ENCODE measurements at regions not wholly inside any gene's neighbourhood (a gene's known extent, or its start where the extent isn't known, plus 50 kb on each side); places are given as distances from the start of the nearest gene placed in this dataset.

DNA sequence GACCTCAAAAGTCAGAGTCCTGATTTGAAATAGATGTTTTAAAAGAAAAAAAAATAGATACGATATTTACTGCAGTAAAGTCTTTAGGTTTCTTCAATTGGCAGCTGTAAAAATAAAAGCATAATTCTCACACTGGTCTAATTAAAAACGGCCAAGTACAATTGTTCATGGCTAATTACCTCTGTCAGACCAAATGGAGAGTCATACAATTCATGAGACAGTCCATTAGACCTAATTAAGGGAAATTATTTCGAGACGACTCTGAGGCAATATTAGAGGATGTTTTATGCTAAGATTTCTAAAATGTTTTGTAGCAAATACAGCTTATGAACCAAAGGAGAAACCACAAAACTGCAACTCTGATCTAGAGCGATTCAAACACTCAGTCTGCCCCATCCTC, 131.3 kb downstream of the PHLDA1 start:
- DNase-seq = no peak

DNA sequence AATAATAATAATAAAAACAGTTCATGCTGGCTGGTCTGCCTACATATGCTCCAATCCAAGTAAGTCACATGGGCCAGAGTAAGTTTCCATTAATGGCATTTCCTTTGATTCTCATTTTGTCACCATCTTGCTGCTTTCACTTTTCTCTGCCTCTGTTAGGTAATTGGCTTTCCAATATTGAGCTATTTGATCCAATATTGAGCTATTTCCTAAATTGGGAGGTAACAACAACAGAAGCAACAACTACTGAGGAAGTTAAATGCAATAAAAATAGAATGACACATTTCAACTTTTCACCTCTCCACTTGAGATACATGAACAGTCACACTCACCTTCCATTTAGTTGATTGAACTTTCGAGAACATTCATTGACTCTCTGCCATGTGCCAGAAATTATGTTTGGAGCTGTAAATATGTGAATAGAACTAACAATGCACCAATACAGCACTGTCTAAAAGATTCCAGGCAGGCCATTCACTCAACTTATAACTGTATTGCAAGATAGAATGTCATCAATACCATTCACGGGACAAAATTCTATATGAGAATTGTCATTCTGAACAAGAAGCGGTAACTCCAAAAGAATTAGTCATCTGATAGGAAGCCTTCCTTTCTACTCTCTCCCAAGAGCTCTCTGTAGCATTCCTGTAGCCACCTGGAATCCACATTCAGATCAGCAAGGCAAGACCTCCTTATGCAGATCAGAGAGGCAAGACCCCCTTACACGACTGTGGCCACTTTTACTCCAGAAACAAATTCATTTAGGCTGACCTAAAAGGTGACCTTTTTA, 136.4 kb downstream of the PHLDA1 start:
- no peak for DNase-seq

DNA sequence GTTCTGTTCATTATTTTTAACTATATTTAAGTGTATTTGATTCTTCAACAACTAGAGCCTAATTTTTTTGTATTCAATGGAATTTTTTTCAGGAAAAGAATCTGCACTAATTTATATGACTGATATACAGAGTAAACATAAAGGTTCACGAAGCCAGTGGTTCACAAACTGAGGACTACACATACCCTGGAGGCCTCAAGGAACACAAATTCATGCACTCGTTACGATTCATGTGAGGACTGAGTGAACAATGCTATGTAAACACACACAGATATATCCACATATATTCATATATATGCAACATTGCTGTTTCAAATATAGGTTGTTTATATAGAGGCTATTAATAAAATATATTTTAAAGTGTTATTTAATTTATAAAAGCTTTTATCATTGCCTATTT, 137.8 kb downstream of the PHLDA1 start:
- no peak for DNase-seq

DNA sequence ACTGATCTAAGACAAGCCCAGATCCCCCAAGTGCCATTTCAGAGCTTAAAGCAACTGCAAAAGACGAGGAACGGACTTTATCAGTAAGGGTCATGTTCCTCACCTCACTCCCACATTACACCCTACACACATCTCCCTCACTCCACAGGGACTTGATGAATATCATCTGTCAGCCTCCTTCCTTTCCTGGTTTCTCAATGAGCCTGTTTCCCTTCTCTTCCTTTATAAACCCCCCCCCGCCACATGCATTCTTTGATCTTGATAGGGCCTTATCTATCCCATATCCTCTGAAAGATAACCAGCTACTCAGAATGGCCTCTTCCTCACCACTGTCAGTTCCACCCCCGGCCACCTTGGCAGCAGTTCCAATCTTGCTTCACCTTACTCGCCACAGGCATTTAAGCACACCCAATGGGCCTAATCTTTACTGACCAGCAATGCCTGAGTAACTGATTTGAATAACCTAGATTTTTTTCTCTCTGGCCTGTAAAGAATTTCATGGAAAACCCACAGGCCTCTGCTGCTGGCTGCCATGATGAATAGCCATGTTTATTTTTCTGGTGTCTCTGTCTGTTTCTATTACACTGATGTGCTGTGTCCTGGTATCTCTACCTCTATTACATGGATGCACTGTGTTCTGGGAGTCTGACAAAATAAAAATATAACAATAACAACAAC, 138.7 kb downstream of the PHLDA1 start:
- DNase-seq = no peak

DNA sequence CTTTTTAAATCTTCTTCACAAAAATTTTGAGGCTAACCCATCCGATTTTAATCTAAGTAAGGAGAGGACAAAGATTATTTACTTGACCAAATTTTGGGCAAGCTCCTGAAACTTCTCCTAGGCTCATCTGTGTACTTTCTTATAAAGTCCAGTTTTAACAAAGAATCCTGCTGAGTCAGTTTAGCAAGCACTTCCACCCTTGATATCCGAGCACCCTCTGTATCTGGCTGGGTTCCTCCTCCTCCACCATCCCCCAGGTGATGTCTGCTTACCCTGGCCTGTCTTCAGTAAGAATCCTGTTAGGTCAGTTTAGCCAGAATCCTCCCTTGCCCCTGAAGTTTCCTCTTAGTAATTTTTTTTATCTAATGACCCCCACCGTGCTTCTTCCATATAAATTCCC, 140.5 kb downstream of the PHLDA1 start:
- DNase-seq = no peak

DNA sequence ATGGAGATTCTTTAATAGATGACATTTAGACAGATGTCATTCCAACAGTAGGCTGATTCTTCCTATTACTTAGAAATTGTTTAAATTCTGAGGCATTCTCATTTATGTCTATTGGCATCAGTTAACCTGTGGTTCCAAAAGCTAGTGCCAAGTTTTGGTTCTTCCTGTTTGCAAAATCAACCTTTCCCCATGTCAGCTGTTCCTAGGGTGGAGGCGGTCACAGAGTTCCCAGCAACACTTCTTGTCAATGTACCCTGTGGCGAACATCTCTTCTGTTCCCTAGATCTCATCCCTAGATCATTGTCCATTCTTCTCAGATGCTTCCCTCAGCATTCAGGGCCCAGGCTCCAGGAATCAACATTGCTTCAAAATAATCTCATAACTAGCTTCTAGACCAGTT, 140.9 kb downstream of the PHLDA1 start:
- no peak for DNase-seq

DNA sequence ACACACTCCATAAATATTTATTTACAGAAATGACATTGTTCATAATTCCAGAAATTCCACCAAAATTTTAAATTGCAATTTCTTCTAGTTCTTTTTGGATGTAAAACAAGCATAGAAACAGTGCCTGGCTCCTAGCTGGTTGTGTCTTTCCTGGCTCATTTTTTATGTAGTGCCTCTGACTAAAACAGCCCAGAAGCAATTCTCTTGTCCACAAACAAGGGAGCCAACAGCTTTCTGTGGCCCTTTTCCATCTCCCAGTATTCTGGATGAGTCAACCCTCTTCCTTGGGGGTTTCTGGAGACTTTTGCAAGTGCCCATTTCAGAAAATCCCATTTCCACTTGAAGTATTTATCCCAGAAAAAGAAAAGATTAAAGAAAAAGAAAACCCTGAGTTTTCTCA, 141.4 kb downstream of the PHLDA1 start:
- DNase-seq = no peak

DNA sequence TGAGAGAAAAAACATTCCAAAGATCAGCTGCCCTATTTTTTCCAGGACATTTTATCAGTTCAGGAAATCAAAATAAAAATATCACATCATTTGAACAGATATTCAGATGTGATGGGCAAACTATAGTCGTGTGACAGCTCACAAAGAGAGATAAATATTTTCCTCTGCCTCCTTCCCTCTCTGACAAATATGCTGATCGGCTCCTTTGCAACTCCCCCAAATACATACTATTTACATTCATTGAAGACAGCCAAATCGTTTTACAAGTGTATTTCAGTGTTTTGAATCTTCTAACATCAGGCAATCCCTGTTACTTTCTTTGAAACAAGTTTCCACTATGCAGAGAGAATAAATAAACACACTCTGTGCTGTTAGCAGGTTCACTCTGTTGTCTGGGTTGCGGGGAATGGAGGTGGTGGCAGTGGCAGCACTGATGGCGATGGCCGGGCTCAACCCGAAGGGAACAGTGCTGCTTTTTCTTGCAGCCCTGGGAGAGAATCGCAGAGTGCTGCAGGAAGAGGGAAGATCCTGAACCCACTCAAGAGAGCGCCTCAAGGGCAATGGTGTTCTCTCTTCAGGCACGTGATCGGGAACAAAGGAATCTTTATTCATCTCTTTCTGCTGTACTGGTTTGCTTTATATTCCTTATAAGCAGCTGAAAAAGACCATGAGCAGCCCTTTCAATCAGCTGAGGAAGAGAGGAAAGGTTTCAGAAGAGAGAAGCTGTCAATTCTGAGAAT, 142.5 kb downstream of the PHLDA1 start:
- DNase-seq = no peak

DNA sequence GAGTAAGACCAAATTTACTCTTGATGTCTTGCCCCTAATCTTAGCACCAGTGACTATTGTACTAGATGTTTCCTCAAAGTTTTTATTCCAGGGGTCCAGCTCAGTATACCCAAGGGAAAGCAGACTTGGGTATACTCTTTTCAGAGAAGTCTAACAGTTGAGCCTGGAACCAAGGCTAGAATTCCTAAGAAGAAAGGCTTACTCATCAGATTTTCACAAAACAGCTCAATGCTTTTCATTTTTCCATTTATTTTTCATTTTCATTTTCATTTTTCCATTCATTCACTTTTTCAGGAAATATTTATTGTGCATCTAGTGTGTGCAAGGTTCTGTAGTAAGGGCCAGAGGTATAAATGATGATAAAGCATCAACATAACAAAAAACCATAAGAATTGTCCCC, 143.2 kb downstream of the PHLDA1 start:
- no peak for DNase-seq

DNA sequence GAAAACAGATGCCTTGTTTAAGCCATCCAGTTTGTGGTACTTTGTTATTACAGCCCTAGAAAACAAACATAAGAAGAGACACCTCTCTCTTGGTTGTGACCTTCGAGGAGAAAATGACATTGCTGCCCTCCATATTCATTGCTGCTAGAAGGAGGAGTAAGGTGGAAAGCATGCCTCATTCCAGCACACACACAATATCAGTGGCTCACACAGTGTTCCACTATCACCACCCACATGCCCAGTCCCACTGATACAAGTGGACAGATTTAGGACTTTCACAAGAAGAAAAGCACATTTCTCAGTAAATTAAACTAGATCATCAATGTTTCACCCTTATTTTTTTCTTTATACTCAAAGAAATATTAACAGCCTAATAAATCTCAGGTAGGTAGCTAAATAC, 143.6 kb downstream of the PHLDA1 start:
- no peak for DNase-seq

DNA sequence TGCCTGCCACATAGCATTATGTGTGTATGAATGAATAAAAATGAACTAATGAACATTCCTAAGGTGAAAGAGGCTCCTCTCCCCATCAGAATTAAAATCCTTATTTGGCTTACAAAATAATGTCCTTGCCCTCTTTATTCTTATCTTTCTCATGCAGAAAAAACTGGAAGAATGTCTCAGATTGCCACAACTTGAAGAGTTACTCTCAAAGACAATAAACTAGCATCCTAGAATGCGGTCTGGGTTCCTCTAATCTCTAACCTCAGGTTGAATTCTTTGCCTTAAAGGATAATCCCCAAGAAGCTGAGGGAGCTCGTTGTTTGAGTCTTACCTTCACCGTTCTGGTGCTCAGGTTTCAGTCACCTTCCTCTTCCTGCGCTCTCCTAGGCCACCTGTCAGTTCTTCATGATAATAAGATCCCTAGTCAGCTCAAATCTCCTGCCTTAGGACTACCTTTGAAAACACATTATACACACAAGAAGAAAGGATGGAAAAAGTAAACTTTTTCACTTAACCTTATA, 147.1 kb downstream of the PHLDA1 start:
- no peak for DNase-seq

DNA sequence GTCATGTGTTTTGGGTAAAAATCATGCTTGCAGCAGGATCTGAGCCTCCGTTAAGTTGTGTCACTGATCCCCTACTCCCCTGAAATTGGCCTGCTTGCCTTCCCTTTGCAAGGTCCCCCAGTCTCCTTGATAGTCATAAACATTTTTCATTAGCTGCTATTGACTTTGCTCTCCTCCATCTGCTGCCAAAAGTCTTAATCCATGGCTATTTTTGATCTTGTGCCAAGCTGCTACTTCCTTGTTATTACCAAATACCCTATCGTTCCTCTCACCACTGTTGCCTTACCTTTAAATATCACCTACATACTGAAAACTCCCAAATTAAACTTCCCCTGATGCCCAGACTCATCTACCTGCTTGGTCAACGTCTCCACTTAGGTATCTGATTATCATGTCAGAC, 148.3 kb downstream of the PHLDA1 start:
- no peak for DNase-seq

DNA sequence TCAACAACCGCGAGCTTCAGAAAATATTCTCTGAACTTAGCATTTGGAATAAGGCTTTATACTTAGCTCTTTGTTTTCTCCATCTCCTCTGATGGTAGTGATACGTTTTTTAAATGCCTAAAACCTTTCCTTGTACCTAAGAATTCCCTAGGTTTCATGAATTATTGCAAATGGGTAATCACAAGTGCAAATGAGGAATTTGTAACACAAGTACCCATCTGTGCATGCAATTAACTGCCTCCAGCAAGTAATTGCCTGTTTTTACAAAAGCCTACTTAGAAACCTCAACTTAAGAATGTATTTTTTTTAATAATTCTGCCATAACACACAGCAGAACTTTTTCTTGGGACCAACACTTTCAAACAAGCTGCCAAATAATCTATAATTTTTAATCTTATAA, 149.2 kb downstream of the PHLDA1 start:
- DNase-seq = no peak

DNA sequence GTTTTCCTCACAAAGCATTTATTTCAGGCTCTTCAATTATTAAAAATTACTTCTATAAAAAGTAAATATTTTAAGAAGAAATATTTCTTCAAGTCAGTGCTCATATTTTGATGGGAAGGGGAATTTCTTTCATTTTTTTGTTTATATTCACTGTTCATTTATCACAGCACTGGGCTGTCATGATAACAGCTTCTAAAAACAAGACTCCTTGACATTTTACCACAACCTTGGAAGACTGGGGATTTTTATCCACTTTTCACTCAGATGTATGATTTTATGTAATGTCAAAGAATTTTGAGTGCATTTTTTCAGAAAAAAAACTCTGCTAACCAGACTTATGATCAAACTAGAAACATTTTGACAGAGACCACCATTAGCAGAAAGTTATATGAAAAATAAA, 149.7 kb downstream of the PHLDA1 start:
- DNase-seq = no peak

DNA sequence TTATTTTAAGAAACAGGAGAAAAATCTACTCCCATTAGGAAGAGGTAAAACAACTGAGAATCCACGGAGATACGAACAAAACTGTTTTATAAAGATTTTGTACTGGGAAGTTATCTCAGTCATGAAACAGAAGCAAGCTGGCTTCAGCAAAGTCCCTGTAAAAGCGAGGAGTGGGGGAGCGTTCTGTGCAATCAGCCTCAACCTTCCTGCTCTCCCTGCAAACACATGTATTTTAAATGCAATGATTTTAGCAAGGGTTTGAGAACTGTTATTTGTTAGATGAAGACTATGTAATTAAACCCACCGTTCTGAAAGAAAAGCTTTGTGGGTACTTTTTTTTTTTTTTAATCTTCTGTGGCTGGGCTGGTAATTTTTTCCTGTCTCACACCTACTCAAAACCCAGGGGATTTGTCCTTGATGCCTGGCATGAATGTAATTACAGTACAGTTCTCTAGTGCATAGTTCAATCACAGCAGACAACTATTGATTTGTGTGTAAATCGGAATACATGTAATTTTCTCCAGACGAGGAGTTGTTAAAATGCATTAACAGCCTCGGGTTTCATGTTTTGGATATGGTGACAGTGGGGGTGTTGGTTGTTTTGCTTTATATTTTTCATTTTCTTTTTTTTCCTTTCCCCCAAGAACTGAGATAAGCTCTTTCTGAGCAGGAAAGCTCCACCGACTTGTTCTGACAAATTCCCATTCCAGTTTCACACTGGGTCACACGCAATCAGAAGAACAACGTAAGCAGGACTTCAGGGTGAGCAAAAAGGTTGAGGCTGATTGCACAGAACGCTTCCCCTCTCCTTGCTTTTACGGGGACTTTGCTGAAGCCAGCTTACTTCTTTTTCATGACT, 153.6 kb downstream of the PHLDA1 start:
- DNase-seq = no peak

DNA sequence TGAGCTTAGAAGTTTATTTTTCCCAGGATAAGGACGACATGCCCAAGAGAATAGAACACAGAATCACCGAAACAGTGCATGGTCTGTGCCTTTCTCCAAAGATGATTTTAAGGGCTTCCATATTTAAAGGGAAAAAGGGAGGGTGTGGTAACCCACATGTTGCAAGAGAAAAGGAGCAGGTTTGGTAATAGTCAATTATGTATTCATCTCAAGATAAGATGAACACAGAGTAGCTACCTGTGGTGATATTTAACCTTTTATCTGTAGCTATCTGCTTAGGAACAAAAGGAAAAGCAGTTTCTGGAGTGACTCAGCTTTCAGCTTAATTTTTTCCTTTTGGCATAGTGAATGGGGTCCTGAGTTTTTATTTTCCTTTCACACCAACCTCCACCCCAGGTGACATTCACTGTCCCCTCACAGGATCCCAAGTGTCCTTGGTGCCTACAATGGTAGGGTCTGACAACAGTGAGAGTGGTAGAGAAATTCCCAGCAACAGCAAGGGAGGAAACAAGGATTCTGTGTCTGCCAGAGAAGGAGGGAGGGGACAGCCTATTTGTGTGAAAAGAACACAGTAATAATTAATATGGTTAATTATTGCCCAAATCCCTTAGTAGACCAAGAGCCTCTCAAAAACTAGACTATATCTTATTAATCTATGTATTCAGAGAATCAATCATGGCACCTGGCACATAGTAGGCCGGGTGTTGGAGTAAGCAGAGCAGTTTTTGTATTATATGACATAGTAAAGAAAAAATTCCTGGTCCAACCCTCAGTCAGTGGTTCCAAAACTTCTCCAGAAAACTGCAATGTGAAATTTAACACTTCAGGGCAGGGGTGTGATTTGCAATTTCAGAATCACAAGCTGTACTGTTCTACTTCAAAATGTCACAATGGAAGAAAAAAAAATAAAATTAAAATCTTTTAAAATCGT, 154.5 kb downstream of the PHLDA1 start:
- DNase-seq = no peak

DNA sequence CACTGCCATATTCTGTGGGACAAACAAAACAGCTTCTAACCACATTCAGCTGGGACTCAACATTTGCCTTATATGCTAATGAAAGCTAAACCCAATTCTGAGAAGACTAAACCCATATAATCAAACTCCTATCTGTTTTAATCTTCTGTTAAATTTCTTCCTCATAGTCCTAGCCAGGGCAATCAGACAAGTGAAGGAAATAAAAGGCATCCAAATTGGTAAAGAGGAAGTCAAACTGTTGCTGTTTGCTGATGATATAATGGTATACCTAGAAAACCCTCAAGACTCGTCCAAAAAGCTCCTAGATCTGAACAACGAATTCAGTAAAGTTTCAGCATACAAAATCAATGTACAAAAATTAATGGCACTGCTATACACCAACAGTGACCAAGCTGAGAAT, 157.1 kb downstream of the PHLDA1 start:
- DNase-seq = no peak

DNA sequence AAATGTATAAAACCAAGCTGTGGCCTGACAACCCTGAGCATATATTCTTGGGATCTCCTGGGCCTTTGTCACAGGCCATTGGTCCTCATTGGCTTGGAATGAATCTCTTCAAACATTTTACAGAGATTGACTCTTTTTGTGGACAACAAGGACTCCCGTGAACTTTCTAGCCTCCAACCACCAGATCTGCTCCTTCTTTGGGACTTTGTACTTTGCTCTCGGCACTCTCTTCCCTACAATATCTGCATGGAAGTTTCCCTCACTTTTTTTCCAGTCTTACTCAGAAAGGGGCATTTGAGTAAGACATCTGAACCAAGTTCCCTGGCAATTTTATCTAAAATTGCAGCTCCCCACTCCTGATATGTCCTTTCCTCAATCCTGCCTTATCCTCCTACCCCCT, 158.8 kb downstream of the PHLDA1 start:
- DNase-seq = no peak

DNA sequence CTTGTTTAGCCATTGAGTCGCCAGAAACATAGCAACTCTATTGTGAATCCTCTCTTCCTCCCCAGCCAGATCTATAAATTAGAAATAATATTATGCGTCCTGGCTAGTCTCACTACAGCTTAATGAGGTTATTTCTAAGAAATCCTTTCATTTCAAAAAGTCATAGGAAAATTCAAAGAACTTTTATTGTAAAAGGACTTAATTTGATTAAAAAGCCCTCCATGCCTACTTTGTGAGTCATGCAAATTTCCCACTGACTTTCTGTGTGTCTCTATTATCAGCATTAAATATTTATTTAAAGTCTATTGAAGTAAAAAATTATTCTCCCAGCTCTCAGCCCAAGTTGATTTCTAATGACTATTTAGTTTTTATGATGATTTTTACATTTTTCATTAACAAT, 160.7 kb downstream of the PHLDA1 start:
- no peak for DNase-seq

DNA sequence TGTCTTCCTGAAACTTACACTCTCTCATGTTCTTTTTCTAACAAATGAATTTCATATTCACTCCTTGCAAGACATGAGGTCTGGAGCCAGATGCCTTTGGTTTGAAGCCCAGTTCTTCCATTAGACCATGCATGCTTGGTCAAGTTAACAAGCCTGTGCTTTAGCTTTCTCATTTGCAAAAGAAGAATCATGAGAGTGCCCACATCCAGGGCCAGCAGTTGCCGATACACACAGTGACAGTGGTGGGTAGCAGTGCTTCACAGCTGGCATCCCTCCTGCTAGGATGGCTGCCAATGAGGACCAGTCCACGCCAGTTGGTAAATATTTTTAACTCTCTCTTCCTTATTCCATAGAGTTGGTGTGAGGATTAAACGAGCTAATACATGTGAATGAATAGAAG, 163.1 kb downstream of the PHLDA1 start:
- no peak for DNase-seq

DNA sequence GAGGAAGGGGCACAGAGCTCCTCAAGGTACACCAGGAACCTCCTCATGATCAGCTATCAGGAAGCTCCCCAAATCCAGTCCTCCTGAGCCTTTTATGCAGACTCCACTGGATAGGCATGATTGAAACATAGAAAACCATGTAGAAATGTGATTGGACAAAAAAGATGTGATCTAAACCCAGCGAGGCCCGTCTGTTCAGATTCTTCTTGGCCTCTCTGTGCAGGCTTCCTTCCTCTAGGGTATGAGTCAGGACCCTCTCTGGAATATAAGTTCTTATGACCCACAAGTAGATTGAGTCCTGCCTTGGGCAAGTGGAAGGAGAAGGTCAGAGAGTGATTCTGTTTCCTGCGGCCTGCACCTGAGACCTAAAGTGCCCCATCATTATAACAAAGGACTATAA, 166.3 kb downstream of the PHLDA1 start:
- no peak for DNase-seq

DNA sequence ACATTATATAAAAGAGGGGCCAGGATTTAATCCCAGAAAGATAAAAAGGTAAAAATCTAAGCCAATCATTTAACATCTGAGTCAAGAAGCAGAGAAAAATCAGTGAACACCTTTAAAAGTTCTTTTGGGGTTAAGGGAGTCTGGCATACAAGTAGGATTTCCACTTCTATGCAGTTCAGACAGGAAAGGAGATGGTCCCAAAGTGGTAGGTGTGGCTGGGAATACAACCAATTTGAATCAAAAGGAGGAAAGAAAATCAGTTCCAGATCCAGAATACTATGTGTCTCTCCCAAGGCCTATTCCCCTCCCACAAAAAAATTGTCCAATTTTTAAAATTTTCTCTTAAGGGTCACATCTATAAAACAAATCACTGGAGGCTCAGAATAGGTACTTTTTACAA, 167.4 kb downstream of the PHLDA1 start:
- DNase-seq = no peak
